IPS-20b (cell line): ENCODE measurements at regions not wholly inside any gene's neighbourhood (a gene's known extent, or its start where the extent isn't known, plus 50 kb on each side); places are given as distances from the start of the nearest gene placed in this dataset.

ENCODE experiments used
- H3K27ac ChIP-seq: one replicate; pipeline ENCODE4 v1.5.1; 2013; ENCODE audit warnings: low read length
- H3K27me3 ChIP-seq: 2 replicates; pipeline ENCODE4 v1.6.1; 2013; ENCODE audit warnings: mild to moderate bottlenecking, low read length, inconsistent platforms; ENCODE audit not compliant: insufficient read depth
- H3K36me3 ChIP-seq: 2 replicates; pipeline ENCODE4 v1.6.1; 2013; ENCODE audit warnings: low read depth, mild to moderate bottlenecking, inconsistent platforms, low read length, moderate library complexity; ENCODE audit not compliant: insufficient read depth
- H3K4me1 ChIP-seq: 2 replicates; pipeline ENCODE4 v1.6.1; 2013; ENCODE audit warnings: mild to moderate bottlenecking, control low read depth, inconsistent platforms, low read length, moderate library complexity; ENCODE audit not compliant: insufficient read depth
- H3K4me3 ChIP-seq: 2 replicates; pipeline ENCODE4 v1.5.1; 2013; ENCODE audit warnings: mild to moderate bottlenecking, low read length, inconsistent platforms
- H3K9ac ChIP-seq: 2 replicates; pipeline ENCODE4 v1.6.1; 2013; ENCODE audit warnings: low read depth, mild to moderate bottlenecking, inconsistent platforms, low read length, moderate library complexity
- H3K9me3 ChIP-seq: 2 replicates; pipeline ENCODE4 v1.6.1; 2013; ENCODE audit warnings: mild to moderate bottlenecking, low read depth, low read length, inconsistent platforms; ENCODE audit not compliant: insufficient read depth

GRCh38 chr9:89729954-89730530 is 125.2 kb downstream of the GADD45G start:
- no peaks in the 10 kb centered on the region for H3K4me1 ChIP-seq

GRCh38 chr9:89730715-89731114 is 125.9 kb downstream of the GADD45G start:
- Histone ChIP-seq H3K27ac (no peak overlapping the region), H3K27me3 (no peaks in the 10 kb centered on the region), H3K9me3 (no peaks in the 10 kb centered on the region), H3K4me3 (no peak overlapping the region), H3K36me3 (no peaks in the 10 kb centered on the region), H3K9ac (no peak overlapping the region), H3K4me1 (no peaks in the 10 kb centered on the region)

More at GRCh38 chr9:89729954-89730530, 125.2 kb downstream of the GADD45G start:
- H3K9me3 ChIP-seq, result no peaks in the 10 kb centered on the region
- no peak overlapping the region for H3K27ac ChIP-seq
- no peak overlapping the region for H3K9ac ChIP-seq
- no peaks in the 10 kb centered on the region for H3K36me3 ChIP-seq
- no peak overlapping the region for H3K4me3 ChIP-seq
- H3K27me3 ChIP-seq, result no peaks in the 10 kb centered on the region

- Histone ChIP-seq H3K9ac (no peak overlapping the region), H3K4me3 (no peak overlapping the region), H3K4me1 (no peaks in the 10 kb centered on the region), H3K27ac (no peak overlapping the region), H3K27me3 (no peaks in the 10 kb centered on the region), H3K9me3 (no peaks in the 10 kb centered on the region), H3K36me3 (no peaks in the 10 kb centered on the region)
These were observed 126.7 kb downstream of the GADD45G start for GRCh38 chr9:89731262-89732182.

- Histone ChIP-seq H3K9ac (no peak overlapping the region), H3K9me3 (no peaks in the 10 kb centered on the region), H3K4me3 (no peak overlapping the region), H3K27me3 (no peaks in the 10 kb centered on the region), H3K36me3 (no peaks in the 10 kb centered on the region), H3K4me1 (no peaks in the 10 kb centered on the region), H3K27ac (no peak overlapping the region)
These were observed 127.6 kb downstream of the GADD45G start for GRCh38 chr9:89732295-89732938.

- H3K27ac ChIP-seq, result no peak overlapping the region
- no peak overlapping the region for H3K9ac ChIP-seq
- no peaks in the 10 kb centered on the region for H3K4me1 ChIP-seq
- H3K27me3 ChIP-seq, result no peaks in the 10 kb centered on the region
- no peaks in the 10 kb centered on the region for H3K9me3 ChIP-seq
- no peaks in the 10 kb centered on the region for H3K36me3 ChIP-seq
- no peak overlapping the region for H3K4me3 ChIP-seq
These were observed 128.1 kb downstream of the GADD45G start for GRCh38 chr9:89732939-89733324.

GRCh38 chr9:89734600-89735041 is 129.8 kb downstream of the GADD45G start:
- peaks cover 9% of the 10 kb centered on the region; the same call in 1 of the 2 replicates for H3K27me3 ChIP-seq
- no peaks in the 10 kb centered on the region for H3K9me3 ChIP-seq
- H3K36me3 ChIP-seq, result no peaks in the 10 kb centered on the region
- no peak overlapping the region for H3K27ac ChIP-seq
- no peak overlapping the region for H3K4me3 ChIP-seq
- no peaks in the 10 kb centered on the region for H3K4me1 ChIP-seq
- no peak overlapping the region for H3K9ac ChIP-seq

- Histone ChIP-seq H3K27ac (no peak overlapping the region), H3K9me3 (no peaks in the 10 kb centered on the region), H3K27me3 (peaks cover 9% of the 10 kb centered on the region; the same call in 1 of the 2 replicates), H3K4me1 (no peaks in the 10 kb centered on the region; the same call in 1 of the 2 replicates), H3K36me3 (no peaks in the 10 kb centered on the region), H3K9ac (no peak overlapping the region), H3K4me3 (no peak overlapping the region)
These were observed 133.5 kb downstream of the GADD45G start for GRCh38 chr9:89738137-89738932.

DNA sequence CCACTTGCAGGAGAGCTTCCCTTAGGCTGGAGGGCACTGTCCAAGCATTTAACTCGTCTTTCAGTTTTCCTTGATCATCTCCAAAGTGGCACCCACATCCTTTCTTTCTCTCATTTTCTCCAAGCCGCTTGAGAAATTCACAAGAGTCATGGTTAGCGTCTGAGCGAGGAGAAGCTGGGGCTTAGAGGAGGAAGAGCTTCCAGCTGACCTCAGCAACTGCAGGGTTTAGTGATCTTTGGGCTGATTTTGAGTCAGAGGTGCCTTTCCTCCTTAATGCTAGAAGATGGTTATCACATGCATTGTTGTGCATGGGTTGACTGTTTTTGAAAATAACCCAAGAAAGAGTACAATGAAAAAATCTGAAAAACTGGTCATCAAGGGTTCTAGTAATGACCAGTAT is 134.7 kb downstream of the GADD45G start:
- H3K4me1 ChIP-seq, result peaks cover 7% of the 10 kb centered on the region; the same call in 1 of the 2 replicates
- H3K27ac ChIP-seq, result no peak overlapping the region
- no peak overlapping the region for H3K4me3 ChIP-seq
- no peak overlapping the region for H3K9ac ChIP-seq
- no peaks in the 10 kb centered on the region for H3K36me3 ChIP-seq
- peaks cover 9% of the 10 kb centered on the region; the same call in 1 of the 2 replicates for H3K27me3 ChIP-seq
- no peaks in the 10 kb centered on the region for H3K9me3 ChIP-seq

DNA sequence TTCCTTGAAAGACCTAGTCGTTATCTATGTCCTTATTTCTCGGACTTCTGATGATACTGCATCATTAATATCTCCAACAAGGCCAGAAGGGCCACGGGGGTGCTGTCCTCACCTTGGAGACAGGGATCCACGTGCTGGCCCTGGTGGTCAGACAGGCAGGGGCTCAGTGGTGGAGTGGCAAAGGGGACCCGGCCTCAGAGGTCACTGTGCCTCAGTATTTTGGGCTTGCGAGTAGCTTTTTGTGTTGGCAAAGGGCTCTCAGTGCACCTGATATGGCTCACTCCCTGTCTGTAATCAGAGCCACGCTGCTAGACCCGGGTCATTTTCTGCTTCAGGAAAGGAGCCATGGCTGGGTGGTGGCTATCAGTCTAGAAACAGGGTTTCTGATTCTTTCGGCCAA is 135.1 kb downstream of the GADD45G start:
- no peak overlapping the region for H3K4me3 ChIP-seq
- H3K9me3 ChIP-seq, result no peaks in the 10 kb centered on the region
- H3K36me3 ChIP-seq, result no peaks in the 10 kb centered on the region
- no peak overlapping the region for H3K9ac ChIP-seq
- no peak overlapping the region for H3K27ac ChIP-seq
- peaks cover 9% of the 10 kb centered on the region; the same call in 1 of the 2 replicates for H3K27me3 ChIP-seq
- H3K4me1 ChIP-seq, result peaks cover 7% of the 10 kb centered on the region; the same call in 1 of the 2 replicates

GRCh38 chr9:89740722-89741121 is 135.9 kb downstream of the GADD45G start:
- no peak overlapping the region for H3K27ac ChIP-seq
- H3K36me3 ChIP-seq, result no peaks in the 10 kb centered on the region
- H3K4me1 ChIP-seq, result peaks cover 7% of the 10 kb centered on the region; the same call in 1 of the 2 replicates
- peaks cover 9% of the 10 kb centered on the region; the same call in 1 of the 2 replicates for H3K27me3 ChIP-seq
- H3K4me3 ChIP-seq, result no peak overlapping the region
- H3K9me3 ChIP-seq, result no peaks in the 10 kb centered on the region
- H3K9ac ChIP-seq, result no peak overlapping the region

GRCh38 chr9:89742660-89743059 is 137.8 kb downstream of the GADD45G start:
- Histone ChIP-seq H3K36me3 (no peaks in the 10 kb centered on the region), H3K27me3 (peaks cover 9% of the 10 kb centered on the region; the same call in 1 of the 2 replicates), H3K9me3 (no peaks in the 10 kb centered on the region), H3K4me1 (peaks cover 7% of the 10 kb centered on the region; the same call in 1 of the 2 replicates), H3K9ac (no peak overlapping the region), H3K4me3 (no peak overlapping the region), H3K27ac (no peak overlapping the region)
